NCI-H524 treated with DMSO at 0.1 percent for 48 hours (cell line): ENCODE measurements at regions not wholly inside any gene's neighbourhood (a gene's known extent, or its start where the extent isn't known, plus 50 kb on each side); places are given as distances from the start of the nearest gene placed in this dataset.
A peak's percentile ranks its signal among the peaks of the same experiment; 100 is the strongest.
"Not testable (repeated sequence)": the region's sequence is repeated elsewhere in the genome, so short reads cannot be mapped to it uniquely, and the experiment has no call there.

Experiments
- DNase-seq: peaks from one replicate; lab custom pipeline; 2025; lab: John Stamatoyannopoulos, UW

DNA sequence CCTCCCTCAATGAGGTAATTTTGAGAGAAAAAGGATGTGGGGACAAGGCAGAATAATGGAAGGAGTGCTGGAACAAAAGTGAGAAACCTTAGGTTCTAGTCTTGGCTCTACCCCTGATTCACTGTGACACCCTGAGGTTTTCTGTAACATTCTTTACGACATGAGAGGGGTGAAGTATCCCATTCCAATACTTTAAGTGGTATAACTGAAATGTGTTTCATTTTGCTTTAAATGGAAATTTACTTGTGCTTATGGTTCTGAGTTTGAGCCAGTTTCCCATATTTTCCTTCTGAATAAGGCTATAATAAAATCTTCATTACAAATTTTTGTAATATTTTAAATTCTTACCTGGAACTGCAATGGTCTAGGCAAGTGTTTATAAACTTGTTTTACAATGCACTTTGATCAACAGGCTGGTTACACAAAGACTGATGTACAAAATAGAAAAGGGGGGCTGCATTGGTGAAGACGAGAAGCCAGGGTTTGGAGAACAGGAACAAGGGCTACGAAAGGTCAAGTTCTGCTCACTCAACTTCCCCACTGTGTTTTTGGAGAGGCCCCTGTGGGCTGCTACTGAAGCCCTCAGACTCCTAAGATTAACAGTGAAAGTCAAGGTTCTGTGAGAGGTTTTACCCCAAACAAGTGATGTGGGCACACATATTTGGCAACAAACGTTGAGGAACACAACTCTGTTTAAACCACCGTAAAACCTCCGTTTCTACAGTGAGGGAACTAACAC, 171.9 kb upstream of the ELL2 start:
- no peak for DNase-seq

DNA sequence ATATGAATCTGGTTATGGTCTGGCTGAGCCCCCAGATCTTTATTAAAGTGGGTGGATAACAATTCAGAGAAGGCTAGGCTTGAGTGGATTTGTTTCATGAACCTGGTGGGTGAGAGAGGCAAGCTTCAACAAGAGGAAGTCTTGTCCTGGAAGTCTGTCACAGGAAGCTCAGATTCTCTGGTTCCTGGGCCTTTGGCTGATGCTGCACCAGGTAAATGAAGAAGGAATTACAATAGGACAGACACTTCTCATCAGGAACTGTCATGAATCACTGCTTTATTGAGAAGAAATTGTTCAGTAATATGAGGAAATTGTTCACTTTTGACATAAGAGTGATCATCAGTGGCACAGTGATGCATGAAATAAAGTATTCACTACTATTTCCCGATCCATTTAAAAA, 167.6 kb upstream of the ELL2 start:
- DNase-seq: no peak

DNA sequence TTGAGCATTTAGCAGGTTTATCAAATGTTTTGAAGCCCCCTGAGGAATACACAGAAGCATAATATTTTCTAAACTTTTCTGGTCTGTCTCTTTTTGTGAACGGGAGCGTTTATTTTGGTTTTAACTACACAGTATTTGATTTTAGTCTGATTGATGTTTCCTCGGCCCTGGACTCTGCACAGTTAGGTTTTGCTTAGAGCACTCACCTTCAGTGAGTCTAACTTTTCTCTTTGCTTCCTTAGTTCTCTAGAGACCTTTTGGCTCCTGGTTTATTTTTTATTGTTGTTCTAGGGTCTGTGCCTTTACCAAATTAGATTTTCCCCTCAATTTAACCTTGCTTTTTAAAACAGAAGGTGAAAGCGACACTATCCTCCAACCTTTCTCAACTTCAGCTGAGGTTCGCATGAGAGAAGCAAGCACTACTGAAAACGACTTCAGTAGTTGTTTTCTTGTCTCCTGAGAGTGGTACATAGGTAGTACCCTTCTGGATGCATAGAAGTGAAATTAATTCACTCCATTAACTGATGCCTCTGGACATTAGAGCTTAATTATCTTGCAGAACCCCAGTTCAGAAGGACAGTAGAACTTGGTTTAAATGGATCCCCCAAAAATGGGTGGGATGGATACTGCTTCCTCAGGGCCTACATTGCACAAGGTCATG, 166.7 kb upstream of the ELL2 start:
- DNase-seq: no peak

DNA sequence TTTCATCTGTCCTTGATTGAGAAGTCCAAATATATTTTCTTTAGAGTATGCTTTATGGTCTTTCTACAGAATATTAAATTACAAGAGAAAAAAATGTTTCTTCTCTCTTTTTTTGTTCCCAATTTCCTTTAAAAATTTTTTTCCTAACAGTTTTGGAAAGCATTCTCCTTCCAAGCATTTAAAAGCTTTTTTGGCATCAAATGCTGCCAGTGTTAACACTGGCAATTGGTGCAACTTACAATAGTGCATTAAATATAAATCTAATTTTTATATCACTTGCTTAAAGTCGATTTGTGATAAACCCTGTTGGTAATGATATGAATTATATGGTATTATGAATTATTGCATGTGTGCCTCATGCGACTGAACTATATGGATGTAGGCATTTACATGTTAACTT, 165.9 kb upstream of the ELL2 start:
- DNase-seq: no peak

DNA sequence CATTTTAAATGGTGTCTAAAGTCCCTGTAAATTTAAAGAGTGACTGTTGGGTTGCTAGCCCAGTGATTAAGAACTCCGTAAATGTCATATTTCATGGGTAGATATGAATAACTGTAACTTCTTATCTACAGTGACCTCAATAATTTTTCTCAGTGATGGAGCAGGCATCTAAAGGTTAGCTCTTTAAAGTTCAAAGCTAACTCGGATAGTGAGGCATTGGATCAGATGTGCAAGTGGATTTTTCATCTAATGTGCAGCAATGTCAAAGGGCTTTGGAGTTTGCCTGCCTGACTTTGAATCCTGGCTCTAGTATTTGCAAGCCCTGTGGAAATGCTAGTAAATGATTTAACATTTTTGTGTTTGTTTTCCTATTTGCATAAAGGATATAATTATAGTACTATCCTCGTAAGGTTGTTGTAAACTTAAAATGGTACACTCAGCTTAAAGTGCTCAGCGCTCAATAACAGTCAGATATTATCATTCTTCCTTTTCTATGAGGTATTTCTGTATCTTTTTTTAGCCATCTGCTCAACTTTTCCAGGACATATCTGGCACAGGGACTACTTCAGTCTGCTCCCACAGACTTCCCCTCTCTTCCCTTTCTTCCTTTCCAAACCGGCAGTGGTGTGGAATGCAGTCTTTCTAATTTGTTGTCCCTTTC, 163.7 kb upstream of the ELL2 start:
- DNase-seq: no peak

DNA sequence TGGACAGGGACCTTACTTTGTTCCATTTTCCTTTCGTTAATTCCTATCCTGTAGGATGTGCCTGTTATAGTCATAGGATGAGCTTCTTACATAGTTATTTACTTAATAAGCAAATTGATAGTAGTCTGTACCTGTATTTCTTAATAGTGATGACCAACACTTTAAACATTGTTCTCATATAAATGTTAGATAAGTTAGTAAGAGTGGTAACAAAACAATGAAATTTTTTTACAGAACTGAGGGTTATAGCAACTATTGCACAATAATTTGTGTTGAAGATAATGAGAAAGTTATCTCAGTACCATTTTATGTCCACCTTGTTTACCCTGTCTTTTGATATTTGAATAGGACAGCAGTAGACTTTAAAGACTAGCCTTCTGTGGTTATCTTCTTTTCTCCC, 162.9 kb upstream of the ELL2 start:
- DNase-seq: no peak

DNA sequence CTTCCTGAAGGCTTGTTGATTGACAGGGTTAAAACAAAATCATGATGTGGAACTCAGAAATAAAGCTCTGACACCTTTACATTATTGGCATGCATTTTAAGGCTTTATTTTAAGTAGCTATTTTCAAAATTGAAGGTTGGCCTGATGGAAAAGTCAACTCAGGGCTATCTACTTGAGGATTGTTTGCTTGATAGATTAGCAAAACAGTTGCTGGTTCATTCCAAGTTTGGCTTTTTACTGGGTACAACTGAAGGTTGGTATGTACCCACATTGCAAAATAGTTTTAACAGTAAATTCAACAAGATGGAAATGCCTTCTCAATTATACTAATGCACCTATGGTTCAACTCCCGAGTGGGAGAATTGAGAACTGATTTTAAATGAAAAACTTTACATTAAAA, 161.8 kb upstream of the ELL2 start:
- DNase-seq: no peak

DNA sequence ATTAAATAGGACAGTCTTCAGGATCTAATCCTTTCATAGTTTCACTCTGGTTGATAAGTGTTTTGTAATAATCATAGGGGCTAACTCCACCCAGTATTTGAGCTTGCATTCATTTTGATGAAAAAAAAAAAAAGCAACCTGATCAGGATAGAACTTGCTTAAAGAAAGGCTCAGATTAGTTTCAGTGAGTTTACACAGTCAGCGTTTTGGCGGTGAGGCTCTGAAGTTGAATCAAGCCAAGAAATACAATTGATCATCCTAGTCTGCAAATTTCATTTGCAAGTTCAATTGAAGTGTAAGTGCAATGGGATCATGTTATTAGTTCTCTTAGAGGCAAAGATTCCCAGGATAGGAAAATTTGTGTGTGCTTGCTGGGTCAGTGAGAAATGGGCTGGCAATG, 159.7 kb upstream of the ELL2 start:
- no peak for DNase-seq

DNA sequence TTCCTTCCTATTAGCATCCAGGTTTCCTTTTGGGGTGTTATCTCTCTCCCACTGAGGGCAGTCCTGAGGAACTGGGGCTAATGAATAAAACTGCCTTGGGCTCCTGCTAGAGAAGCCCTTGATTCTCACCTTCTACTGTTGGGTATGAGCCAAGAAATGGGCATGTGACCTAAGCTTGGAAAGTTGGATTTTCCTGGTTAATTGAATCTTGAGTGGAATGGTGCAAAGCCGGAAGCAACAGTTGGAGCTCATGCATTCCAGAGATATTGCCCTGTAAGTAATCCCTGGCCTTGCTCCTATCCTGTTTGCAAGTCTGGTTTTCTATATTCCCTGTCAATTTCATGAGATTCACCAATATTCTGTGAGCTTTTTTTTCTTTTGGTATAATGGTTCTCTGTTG, 158.5 kb upstream of the ELL2 start:
- DNase-seq: peak; percentile 12

DNA sequence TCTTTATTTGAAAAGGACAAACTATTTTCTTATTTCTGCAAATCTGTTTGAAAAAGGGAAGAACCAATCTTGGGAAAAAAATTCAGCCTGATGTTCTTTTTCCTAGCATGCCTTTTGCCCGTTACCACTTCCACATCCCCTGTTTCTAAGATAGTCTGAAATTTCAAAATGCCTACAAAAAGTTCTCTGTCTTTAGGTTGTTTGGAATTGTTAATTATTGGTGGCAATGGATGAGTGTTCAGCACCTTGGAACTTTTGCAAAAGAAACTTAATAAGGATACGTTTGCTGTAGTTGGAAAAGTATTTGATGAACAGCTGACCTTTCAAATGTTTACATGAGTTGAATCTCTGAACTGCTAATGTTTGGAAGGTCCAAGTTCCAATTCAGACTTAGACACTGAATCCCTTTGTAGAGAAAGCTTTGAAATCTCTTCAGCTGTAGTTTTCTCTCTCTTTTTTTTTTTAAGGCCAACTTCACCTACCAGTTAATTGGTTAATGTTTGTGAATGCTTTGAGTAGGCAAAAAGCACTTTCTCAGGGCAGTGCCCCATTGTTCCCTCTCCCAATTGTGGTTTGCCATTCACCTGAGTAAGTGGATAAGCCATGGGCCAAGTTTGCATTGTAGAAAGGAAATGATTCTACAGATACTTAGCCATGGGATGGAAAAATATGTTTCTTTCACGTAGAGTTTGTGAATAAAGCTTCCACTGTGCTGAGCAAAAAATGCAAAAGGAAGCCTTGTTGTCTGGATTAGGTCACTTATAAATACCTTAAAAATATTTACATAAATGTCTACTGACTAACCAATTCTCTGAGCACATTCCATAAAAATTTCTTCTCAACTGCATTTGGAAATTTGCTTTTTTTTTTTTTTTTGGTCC, 156.4 kb upstream of the ELL2 start:
- no peak for DNase-seq

DNA sequence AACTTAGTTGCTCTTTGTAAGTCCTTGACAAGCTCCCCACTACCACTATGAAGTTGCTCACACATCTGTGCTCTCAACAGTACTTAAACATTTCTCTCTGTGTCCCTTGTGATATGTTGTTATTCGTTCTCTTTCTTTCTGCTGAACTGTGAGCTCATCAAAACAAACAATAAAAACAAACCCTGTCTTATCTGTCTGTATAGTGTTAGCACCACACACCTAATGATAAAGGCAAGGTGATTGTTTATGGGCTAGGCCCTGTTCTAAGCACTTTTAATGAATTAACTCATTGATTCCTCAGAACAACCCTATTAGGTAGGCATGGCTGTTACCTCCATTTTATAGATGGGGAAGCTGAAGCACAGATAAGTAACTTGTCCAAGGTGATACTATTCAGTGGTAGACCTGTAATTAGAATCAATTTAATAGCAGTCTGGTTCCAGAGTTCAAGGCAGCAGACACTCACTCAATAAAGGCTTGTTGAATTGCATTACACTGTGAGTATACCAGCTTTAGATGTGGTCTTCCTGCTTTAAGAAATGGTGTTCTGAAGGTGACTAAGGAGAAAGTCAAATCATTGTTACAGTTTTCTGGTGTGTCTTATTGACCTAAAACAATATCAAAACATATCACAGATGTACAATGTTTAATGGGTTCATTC, 153.6 kb upstream of the ELL2 start:
- no peak for DNase-seq

DNA sequence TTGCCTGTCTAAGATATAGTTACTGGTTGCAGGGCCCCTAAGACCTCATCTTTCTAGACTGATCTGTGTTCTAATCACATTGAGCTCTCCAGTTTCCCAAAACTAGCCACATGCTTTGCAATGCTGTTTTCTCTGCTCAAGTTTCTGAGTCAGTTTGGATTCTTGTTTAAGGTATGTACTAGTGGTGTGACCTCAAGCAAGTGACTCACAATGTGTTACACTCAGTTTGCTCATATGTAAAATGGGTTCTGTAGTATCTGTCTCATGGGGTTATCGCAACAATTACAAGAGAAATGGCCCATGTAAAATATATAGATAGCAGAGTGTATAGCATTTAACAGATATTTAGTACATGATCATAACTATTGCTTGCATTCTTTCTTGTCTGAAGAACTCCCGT, 153.1 kb upstream of the ELL2 start:
- no peak for DNase-seq

DNA sequence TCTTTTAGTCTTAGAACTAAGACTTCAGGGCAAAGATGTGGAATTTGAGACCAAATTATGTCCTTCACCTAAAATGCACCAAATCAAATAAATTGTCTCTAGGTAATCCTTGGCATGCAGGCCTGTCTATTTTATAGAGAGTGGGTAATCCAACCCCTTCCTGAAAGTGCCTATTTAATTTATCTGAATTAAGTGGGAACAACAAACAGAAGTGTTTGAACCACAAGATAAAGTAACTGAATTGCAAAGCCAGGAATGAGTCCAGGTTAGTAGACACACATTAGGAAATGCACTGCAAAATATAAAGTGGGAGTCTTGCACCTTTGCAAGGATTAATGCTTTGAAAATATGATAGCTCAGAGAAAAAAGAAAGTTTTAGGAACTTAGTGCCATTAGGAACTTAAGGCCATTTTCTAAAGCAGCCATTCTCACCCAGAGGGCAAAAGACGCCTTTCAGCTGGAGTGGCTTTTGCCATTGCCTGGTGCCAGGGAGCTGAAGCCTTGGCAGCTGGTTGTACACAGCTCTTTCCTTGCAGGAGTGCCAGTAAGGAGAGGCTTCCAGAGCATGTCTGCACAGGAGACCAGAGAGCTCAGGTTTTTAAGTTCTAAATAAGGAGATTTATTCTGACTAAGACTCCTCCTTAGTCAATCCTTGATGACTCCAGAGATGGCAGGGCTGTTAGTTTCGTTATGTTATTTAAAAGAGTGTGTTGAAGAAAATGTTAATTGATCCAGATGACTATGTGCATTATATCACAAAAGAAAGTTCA, 151.7 kb upstream of the ELL2 start:
- no peak for DNase-seq

DNA sequence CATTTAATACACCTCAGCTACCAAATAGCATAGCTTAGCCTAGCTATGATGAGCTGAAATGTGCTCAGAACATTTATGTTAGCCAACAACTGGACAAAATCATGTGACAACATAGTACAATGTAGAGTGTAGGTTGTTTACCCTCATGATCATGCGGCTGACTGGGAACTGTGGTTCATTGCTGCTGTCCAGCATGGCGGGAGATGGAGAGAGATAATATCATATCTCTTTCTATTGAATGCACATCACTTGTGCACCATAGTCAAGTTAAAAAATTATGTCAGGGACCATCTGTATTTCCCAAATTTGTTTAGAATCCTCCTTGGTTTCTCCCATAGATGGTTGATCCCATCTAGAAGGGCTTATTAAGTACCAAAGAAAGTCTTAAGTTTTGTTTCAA, 151.1 kb upstream of the ELL2 start:
- no peak for DNase-seq

DNA sequence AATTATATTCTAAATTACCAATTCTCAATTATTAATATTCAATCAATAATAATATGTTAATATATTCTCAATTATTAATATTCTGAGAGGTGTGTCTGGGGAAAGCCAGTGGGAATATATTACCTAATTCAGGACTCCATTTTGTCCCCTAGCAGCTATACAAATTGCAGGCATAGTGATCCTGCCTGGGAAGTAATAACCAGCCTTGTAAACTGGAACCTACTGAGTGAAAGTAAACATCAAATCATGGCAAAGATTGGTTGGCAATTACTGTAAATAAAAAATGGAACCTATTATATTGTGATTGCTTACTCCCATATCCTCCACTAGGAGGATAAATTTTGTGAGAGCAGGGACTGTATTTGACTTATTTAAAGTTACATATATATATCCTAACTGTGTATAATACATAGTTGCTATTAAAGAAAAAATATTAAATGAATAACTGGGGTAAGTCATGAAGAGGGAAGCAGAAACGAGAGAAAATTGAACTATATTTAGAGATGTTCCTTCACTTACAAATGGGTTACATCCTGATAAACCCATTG, 150.5 kb upstream of the ELL2 start:
- no peak for DNase-seq

DNA sequence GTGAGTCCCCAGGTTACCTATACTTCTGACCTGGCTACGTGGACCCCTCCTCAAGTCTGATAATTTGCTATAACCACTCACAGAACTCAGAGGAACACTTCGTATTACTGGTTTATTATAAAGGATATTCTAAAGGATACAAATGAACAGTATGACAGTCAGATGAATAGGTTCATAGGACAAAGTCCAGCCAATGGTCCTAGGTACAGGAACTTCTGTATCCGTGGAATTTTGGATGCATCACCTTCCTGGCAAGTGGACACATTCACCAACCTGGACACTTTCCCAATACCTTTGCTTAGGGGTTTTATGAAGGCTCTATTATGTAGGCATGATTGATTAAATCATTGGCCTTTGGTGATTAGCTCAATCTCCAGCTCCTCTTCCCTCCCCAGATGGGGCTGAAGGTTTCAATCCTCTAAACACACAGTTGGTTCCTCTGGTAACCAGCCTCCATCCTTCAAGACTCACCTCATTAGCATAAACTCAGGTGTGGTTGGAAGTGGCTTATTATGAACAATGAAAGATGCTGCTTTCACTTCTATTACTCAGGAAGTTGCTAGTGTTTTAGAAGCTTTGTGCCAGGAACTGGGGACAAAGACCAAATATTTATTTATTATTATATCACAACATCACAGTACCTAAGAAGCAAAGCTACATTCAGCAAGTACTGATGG, 149.6 kb upstream of the ELL2 start:
- no peak for DNase-seq

DNA sequence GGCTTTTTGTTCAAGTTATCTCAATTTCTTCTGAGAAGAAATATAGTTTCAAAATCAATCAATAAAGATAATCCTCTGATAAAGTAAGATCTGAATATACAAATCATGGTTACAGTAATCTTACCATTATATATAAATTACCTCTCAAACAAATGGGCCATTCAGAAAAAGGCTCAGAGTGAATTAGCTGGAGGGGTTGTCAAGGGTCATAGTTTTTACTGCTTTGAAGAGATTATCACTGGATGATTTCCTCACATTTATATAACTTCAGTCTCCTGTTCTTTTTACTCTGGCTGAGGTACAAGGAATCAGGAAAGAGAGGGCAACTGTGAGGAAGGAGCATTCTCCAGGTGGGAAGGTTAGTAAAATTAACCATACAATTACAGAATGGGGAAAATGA, 148.6 kb upstream of the ELL2 start:
- no peak for DNase-seq

DNA sequence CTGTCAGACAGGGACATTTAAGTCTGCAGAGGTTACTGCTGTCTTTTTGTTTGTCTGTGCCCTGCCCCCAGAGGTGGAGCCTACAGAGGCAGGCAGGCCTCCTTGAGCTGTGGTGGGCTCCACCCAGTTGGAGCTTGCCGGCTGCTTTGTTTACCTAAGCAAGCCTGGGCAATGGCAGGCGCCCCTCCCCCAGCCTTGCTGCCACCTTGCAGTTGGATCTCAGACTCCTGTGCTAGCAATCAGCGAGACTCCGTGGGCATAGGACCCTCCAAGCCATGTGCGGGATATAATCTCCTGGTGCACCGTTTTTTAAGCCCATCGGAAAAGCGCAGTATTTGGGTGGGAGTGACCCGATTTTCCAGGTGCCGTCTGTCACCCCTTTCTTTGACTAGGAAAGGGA, 147.0 kb upstream of the ELL2 start:
- DNase-seq: not testable (repeated sequence)

DNA sequence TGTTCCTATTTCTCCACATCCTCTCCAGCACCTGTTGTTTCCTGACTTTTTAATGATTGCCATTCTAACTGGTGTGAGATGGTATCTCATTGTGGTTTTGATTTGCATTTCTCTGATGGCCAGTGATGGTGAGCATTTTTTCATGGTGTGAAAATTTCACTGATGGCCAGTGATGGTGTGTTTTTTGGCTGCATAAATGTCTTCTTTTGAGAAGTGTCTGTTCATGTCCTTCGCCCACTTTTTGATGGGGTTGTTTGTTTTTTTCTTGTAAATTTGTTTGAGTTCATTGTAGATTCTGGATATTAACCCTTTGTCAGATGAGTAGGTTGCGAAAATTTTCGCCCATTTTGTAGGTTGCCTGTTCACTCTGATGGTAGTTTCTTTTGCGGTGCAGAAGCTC, 142.2 kb upstream of the ELL2 start:
- DNase-seq: not testable (repeated sequence)

DNA sequence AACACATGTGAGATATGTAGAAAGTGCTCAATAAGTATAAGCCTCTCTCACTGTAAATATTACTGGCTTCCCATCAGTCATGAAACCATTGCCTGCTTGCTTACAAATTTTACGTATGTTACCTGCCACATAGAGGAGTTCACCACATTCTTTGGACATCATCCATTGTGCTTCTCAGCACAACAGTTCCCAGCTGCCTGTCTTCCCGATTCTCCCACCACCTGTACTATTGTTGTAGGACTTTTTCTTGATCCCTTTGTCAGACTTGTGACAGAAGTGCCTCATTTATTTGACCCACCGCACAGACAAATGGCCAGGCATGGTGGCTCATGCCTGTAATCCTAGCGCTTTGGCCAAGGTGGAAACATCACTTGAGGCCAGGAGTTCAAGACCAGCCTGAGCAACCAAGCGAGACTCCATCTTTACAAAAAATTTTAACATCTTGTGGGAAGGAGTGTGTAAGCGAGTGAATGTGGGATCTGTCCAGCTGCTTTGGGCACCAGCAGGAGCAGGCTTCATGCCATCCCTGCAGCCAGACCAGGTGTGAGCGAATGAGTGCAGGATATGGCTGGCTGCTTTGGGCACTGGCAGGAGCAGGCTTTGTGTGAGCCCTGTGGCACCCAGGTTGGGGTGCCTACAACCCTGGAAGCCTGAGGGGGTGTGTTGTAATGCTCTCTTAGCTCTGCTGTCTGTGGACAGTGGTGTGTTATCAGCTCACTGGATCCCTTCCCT, 139.9 kb upstream of the ELL2 start:
- DNase-seq: no peak
